HFFc6 (cell line): ENCODE measurements at regions not wholly inside any gene's neighbourhood (a gene's known extent, or its start where the extent isn't known, plus 50 kb on each side); places are given as distances from the start of the nearest gene placed in this dataset.

Source experiments
- DNase-seq: peaks from one replicate; pipeline ENCODE4 v3.0.0-alpha.2; 2018
- H3K27ac Mint-ChIP-seq: 2 replicates; pipeline ENCODE4 v1.8.0; 2020; ENCODE audit warnings: mild to moderate bottlenecking, mixed read lengths
- H3K27me3 Mint-ChIP-seq: 2 replicates; pipeline ENCODE4 v1.8.0; 2021; ENCODE audit warnings: mild to moderate bottlenecking, moderate library complexity, mixed read lengths; ENCODE audit not compliant: insufficient read depth
- H3K36me3 Mint-ChIP-seq: 2 replicates; pipeline ENCODE4 v1.8.0; 2021; ENCODE audit warnings: low read depth, mixed read lengths
- H3K4me1 Mint-ChIP-seq: 2 replicates; pipeline ENCODE4 v1.8.0; 2020; ENCODE audit warnings: low read depth, mixed read lengths
- H3K4me3 Mint-ChIP-seq: 2 replicates; pipeline ENCODE4 v1.8.0; 2020; ENCODE audit warnings: mild to moderate bottlenecking, moderate library complexity, mixed read lengths
- H3K9me3 Mint-ChIP-seq: 2 replicates; pipeline ENCODE4 v1.8.0; 2020; ENCODE audit warnings: mild to moderate bottlenecking, mixed read lengths
- TF ChIP-seq, protein P1 (sequence below): fragments of 200-600 bp; sonication (generic); IDR thresholded peaks from 2 replicates; pipeline ENCODE4 v1.5.0; 2021; ENCODE audit warnings: antibody characterized with exemption, mild to moderate bottlenecking

DNA sequence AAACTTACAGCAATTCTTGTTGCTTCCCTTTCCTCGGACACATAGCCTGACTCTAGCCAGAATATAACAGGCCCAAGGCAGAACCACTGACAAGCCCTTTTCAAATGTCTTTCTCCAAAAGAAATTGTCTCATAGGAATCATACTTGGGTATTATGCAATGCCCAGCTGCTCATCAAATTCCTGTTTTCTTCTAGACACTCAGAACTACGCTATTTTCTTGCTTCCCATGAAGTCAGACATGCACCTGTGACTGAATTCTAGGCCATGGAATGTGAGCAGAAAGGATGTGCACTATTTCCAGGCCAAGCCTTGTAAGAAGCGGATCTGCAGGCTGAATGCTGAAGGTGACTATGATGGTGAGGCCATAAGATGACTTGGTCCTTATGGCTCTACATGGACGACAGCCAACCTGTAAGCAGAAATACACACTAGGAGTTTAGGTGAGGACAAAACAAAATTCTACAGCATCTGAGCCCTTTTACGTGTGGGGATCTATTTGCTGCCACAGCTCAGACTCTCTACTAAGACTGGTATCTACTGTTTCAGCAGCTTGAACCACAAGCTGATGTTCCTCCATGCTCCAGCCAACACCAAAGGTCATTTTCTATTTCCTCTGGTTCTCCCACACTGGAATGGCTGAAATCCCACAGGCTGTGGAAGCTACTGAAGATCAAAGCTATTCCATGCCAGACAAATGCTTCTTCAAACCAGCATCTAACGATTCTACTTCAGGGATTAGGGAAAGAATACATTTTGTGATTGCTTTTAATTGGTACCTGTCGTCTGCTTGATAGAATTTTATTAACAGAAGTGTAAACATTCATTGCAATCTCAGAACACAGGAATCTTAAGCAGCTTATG lies 378.7 kb downstream of the RBM43 start:
- H3K36me3 Mint-ChIP-seq: peaks cover 5% of the 10 kb centered on the region
- DNase-seq: no peak
- H3K27ac Mint-ChIP-seq: no peak overlapping the region
- TF ChIP-seq, protein P1, sequence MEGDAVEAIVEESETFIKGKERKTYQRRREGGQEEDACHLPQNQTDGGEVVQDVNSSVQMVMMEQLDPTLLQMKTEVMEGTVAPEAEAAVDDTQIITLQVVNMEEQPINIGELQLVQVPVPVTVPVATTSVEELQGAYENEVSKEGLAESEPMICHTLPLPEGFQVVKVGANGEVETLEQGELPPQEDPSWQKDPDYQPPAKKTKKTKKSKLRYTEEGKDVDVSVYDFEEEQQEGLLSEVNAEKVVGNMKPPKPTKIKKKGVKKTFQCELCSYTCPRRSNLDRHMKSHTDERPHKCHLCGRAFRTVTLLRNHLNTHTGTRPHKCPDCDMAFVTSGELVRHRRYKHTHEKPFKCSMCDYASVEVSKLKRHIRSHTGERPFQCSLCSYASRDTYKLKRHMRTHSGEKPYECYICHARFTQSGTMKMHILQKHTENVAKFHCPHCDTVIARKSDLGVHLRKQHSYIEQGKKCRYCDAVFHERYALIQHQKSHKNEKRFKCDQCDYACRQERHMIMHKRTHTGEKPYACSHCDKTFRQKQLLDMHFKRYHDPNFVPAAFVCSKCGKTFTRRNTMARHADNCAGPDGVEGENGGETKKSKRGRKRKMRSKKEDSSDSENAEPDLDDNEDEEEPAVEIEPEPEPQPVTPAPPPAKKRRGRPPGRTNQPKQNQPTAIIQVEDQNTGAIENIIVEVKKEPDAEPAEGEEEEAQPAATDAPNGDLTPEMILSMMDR: no peak
- no peak overlapping the region for H3K4me3 Mint-ChIP-seq
- peaks cover 55% of the 10 kb centered on the region for H3K4me1 Mint-ChIP-seq
- H3K9me3 Mint-ChIP-seq: peaks cover 5% of the 10 kb centered on the region
- H3K27me3 Mint-ChIP-seq: no peaks in the 10 kb centered on the region

DNA sequence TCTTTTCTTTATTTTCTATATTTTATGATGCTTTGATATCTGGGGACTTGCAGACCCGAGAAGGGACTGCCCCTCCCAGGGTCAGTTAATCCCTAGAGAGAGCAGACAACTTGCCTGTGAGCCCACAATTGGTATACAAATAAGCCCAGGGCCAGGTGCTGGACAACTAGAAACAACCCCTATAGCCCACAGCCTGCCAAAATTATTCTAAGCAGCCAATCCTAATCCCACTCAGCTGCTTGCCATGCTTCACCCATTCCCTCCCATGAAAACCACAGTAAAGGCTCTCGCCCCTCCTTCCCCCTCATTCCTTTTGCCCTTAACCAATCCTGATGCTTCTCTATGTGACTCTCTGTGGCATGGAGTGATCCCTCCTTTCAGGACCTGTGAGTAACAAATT lies 380.7 kb downstream of the RBM43 start:
- H3K4me3 Mint-ChIP-seq: no peak overlapping the region
- TF ChIP-seq, protein P1: no peak
- H3K27me3 Mint-ChIP-seq: no peaks in the 10 kb centered on the region
- peaks cover 9% of the 10 kb centered on the region for H3K9me3 Mint-ChIP-seq
- no peak for DNase-seq
- H3K27ac Mint-ChIP-seq: no peak overlapping the region
- H3K4me1 Mint-ChIP-seq: peaks cover 50% of the 10 kb centered on the region
- peaks cover 5% of the 10 kb centered on the region for H3K36me3 Mint-ChIP-seq

DNA sequence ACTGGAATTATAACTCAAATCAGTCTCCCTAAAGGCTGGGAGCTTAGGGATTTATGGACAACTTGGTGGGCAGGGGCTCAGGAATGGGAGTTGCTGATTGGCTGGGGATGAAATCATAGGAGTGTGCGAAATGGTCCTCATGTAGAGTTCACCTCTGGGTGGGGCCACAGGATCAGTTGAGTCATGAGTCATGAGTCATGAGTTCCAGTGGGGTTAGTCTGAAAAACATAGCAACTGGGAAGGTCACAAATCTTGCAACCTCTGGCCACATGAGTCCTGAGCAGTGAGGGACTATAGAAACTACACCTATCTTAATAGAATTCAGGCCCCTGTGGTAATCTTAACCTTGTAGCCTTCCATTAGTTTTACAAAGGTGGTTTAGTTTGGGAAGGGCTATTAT lies 383.3 kb downstream of the RBM43 start:
- Mint-ChIP-seq H3K36me3 (peaks cover 5% of the 10 kb centered on the region; the same call in 1 of the 2 replicates), H3K27me3 (no peaks in the 10 kb centered on the region), H3K27ac (peak overlapping the region; percentile 46), H3K4me1 (peaks cover 39% of the 10 kb centered on the region), H3K9me3 (peaks cover 9% of the 10 kb centered on the region), H3K4me3 (no peak overlapping the region)
- TF ChIP-seq, protein P1: no peak
- DNase-seq: peak; percentile 46

DNA sequence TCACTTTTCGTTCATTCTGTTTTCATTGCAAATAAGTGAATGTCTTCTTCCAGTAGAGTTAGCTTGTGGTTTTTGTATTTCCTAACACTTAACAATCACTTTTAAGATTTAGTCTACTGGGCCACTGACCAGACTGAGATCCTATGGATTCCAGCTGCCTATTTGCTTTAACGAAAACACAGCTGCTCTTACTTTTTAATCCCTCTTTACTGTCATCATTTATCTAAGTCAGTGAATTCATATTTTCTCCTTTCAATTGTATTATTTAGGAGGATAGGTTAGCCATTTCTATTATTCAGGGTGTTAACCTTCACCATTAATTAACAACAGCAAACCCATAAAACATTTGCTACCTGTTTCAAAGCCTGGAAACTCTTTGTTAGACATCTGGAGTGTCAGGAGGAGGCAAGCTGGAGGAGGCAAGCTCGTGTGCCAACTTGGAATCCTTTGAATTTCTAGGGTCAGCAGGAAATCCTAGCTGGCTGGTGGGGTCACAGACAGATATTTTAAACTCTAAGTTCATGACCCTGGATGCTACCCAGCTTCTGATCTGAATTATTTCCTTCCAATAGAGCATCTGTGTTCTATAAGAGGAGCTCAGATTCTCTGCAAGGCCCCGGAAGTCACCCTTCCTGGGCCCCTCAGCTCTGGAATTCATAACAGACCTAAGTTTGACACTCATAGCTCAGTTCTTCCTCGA lies 385.3 kb downstream of the RBM43 start:
- DNase-seq: no peak
- peaks cover 9% of the 10 kb centered on the region for H3K9me3 Mint-ChIP-seq
- H3K27me3 Mint-ChIP-seq: no peaks in the 10 kb centered on the region; the same call in 1 of the 2 replicates
- H3K4me1 Mint-ChIP-seq: peaks cover 53% of the 10 kb centered on the region
- no peak overlapping the region for H3K4me3 Mint-ChIP-seq
- H3K36me3 Mint-ChIP-seq: peaks cover 5% of the 10 kb centered on the region; the same call in 1 of the 2 replicates
- TF ChIP-seq, protein P1: no peak
- no peak overlapping the region for H3K27ac Mint-ChIP-seq

DNA sequence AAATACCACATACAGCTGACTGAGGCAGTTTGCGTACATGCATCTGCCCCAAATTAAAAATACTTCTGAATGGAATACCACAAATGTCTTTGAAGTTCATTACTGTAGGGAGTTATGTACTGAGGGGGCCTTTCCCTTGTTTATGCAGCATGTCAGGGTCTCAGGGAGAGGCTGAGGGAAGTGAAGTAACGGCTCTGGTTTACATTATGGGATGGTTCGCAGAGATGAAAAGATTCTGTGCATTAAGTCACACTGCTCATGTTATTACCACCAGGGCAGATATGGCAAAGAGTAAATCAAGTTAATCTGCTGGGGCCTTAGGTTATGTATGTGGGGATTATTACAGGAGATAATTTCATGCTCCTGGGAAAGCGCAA lies 385.9 kb upstream of the RND3 start:
- Mint-ChIP-seq H3K36me3 (peaks cover 11% of the 10 kb centered on the region; the same call in 1 of the 2 replicates), H3K4me3 (no peak overlapping the region), H3K27ac (no peak overlapping the region), H3K4me1 (peaks cover 29% of the 10 kb centered on the region), H3K27me3 (peaks cover 2% of the 10 kb centered on the region; the same call in 1 of the 2 replicates), H3K9me3 (peaks cover 8% of the 10 kb centered on the region)
- no peak for DNase-seq
- TF ChIP-seq, protein P1: no peak
